ENCODE measurements at regions not wholly inside any gene's neighbourhood (a gene's known extent, or its start where the extent isn't known, plus 50 kb on each side); places are given as distances from the start of the nearest gene placed in this dataset.

GRCh38 chr18:44521668-44522022, 159.0 kb upstream of the SETBP1 start:
- TF ChIP-seq SMAD4 (CRISPR knock-in tag; IDR thresholded peaks at IDR 0.05) (no peak), CTCF (IDR thresholded peaks at IDR 0.05) (no peak), JUN (CRISPR knock-in tag; IDR thresholded peaks at IDR 0.05) (no peak), ETV6 (CRISPR knock-in tag; IDR thresholded peaks at IDR 0.05) (no peak), FOXJ3 (CRISPR knock-in tag; IDR thresholded peaks at IDR 0.05; ENCODE audit: borderline replicate concordance) (no peak), ZNF121 (CRISPR knock-in tag; IDR thresholded peaks at IDR 0.05) (no peak), ZNF263 (CRISPR knock-in tag; IDR thresholded peaks at IDR 0.05; ENCODE audit: low read depth) (no peak), NR3C1 (CRISPR knock-in tag; conservative IDR thresholded peaks at IDR 0.05; ENCODE audit: low read depth) (no peak), ESRRA (CRISPR knock-in tag; IDR thresholded peaks at IDR 0.05; ENCODE audit: borderline replicate concordance) (no peak), RELA (CRISPR knock-in tag; IDR thresholded peaks at IDR 0.05; ENCODE audit: borderline replicate concordance) (no peak), ELF4 (CRISPR knock-in tag; IDR thresholded peaks at IDR 0.05; ENCODE audit: low read depth) (no peak), FOXP4 (CRISPR knock-in tag; IDR thresholded peaks at IDR 0.05) (no peak), TCF7 (CRISPR knock-in tag; IDR thresholded peaks at IDR 0.05; ENCODE audit: low read depth) (no peak)
